HCT116 (cell line): ENCODE measurements at regions not wholly inside any gene's neighbourhood (a gene's known extent, or its start where the extent isn't known, plus 50 kb on each side); places are given as distances from the start of the nearest gene placed in this dataset.
"Not testable (repeated sequence)": the region's sequence is repeated elsewhere in the genome, so short reads cannot be mapped to it uniquely, and the experiment has no call there.

ENCODE experiments used
- ATAC-seq: fragments of 200-7000 bp; cut with Tn5 transposase; 2 replicates; pipeline ENCODE4 v1.9.1; 2020; ENCODE audit warnings: mild to moderate bottlenecking, moderate library complexity
- BruUV-seq: library from RNA; stranded (reverse); fragments of 400-500 nt; replicated peaks from 2 replicates; lab custom pipeline; 2021; lab: Mats Ljungman, UMichigan
- CTCF ChIA-PET: fragments of 300-600 bp; sonication (Branson Sonifier 250); formaldehyde crosslinking; loops from one replicate; lab custom pipeline; 2021; ENCODE audit warnings: antibody characterized with exemption; lab: Charles Lee
- POLR2A ChIA-PET: fragments of 300-600, 350-600 bp; sonication (Branson Sonifier 250); formaldehyde crosslinking; loops from one replicate; lab custom pipeline; 2021; ENCODE audit warnings: antibody characterized with exemption; lab: Charles Lee
- RAD21 ChIA-PET, 2 experiments: fragments of 300-600 bp; sonication (Branson Sonifier 250); formaldehyde crosslinking; loops; one replicate each; lab custom pipeline; 2023; ENCODE audit warnings: low total read pairs in 2 of 2; ENCODE audit not compliant: uncharacterized antibody in 2 of 2, unreplicated experiment in 2 of 2, low non-redundant PET in 1 of 2; lab: Charles Lee
- DNase-seq: peaks from one replicate; pipeline ENCODE4 v3.0.0-alpha.2; 2010; ENCODE audit warnings: low read depth, low spot score
- H2AFZ ChIP-seq: fragments of 200-600 bp; shearing (Covaris generic), sonication (generic); 2 replicates; pipeline ENCODE4 v1.6.1; 2017; ENCODE audit warnings: low read depth, mixed run types, mixed read lengths, antibody characterized with exemption, low read length; ENCODE audit not compliant: poor library complexity, severe bottlenecking
- H3K27ac ChIP-seq: 2 replicates; pipeline ENCODE4 v1.5.1; 2012; ENCODE audit warnings: low read depth, low read length
- H3K27me3 ChIP-seq: fragments of 200-600 bp; sonication (generic); 2 replicates; pipeline ENCODE4 v1.6.1; 2016; ENCODE audit warnings: mixed run types, low read length, mixed read lengths; ENCODE audit not compliant: insufficient read depth
- H3K36me3 ChIP-seq, 2 experiments: fragments of 200-500 bp in 1 of 2; fragments of 200-600 bp in 1 of 2; sonication (Bioruptor generic) in 1 of 2; sonication (generic) in 1 of 2; 2 replicates each; pipeline versions ENCODE4 v1.5.1 to v1.6.1; 2014 to 2016; ENCODE audit warnings: low read length in 2 of 2, inconsistent platforms in 1 of 2, mixed read lengths in 1 of 2, mixed run types in 1 of 2; ENCODE audit not compliant: insufficient read depth in 2 of 2, control insufficient read depth in 1 of 2
- H3K4me1 ChIP-seq, 2 experiments: fragments of 200-600 bp in 1 of 2; sonication (generic) in 1 of 2; 2 replicates each; pipeline versions ENCODE4 v1.5.1 to v1.6.1; 2012 to 2017; ENCODE audit warnings: low read length in 2 of 2, inconsistent platforms in 1 of 2, mild to moderate bottlenecking in 1 of 2, mixed read lengths in 1 of 2, mixed run types in 1 of 2, moderate library complexity in 1 of 2; ENCODE audit not compliant: insufficient read depth in 2 of 2, control insufficient read depth in 1 of 2
- H3K4me2 ChIP-seq: fragments of 200-600 bp; sonication (generic); 2 replicates; pipeline ENCODE4 v1.6.1; 2017; ENCODE audit warnings: mixed run types, low read length, mixed read lengths
- H3K4me3 ChIP-seq, 2 experiments: fragments of 200-600 bp in 1 of 2; sonication (generic) in 1 of 2; replicated peaks in 1 of 2; 2 replicates each; pipeline ENCODE4 v1.5.1; 2011 to 2016; ENCODE audit warnings: low read length in 2 of 2, control low read depth in 1 of 2, low read depth in 1 of 2, mild to moderate bottlenecking in 1 of 2, mixed read lengths in 1 of 2, mixed run types in 1 of 2
- H3K79me2 ChIP-seq: fragments of 200-600 bp; sonication (generic); 2 replicates; pipeline ENCODE4 v1.6.1; 2017; ENCODE audit warnings: mild to moderate bottlenecking, mixed run types, low read length, moderate library complexity, mixed read lengths; ENCODE audit not compliant: insufficient read depth
- H3K9ac ChIP-seq: fragments of 200-600 bp; sonication (generic); 2 replicates; pipeline ENCODE4 v1.6.1; 2016; ENCODE audit warnings: low read length, mixed read lengths
- H3K9me2 ChIP-seq: fragments of 200-600 bp; sonication (generic), shearing (Covaris generic); 2 replicates; pipeline ENCODE4 v1.6.1; 2017; ENCODE audit warnings: mixed run types, mild to moderate bottlenecking, moderate library complexity; ENCODE audit not compliant: insufficient read depth
- H3K9me3 ChIP-seq, 2 experiments: fragments of 200-500 bp in 1 of 2; fragments of 200-600 bp in 1 of 2; sonication (Bioruptor generic) in 1 of 2; sonication (generic) in 1 of 2; 2 replicates each; pipeline ENCODE4 v1.6.1; 2014 to 2017; ENCODE audit warnings: low read length in 2 of 2, mixed read lengths in 2 of 2, inconsistent platforms in 1 of 2, low read depth in 1 of 2, mild to moderate bottlenecking in 1 of 2, mixed run types in 1 of 2, moderate library complexity in 1 of 2; ENCODE audit not compliant: control insufficient read depth in 1 of 2, insufficient read depth in 1 of 2
- H4K20me1 ChIP-seq: fragments of 200-600 bp; sonication (generic), shearing (Covaris generic); 2 replicates; pipeline ENCODE4 v1.6.1; 2017; ENCODE audit warnings: mixed run types, mild to moderate bottlenecking, moderate library complexity; ENCODE audit not compliant: insufficient read depth
- EZH2phosphoT487 ChIP-seq: fragments of 200-600 bp; IDR thresholded peaks from 2 replicates; pipeline ENCODE4 v1.6.1; 2018; ENCODE audit warnings: antibody characterized with exemption, borderline replicate concordance
- intact Hi-C: fragments of 100-400 bp; cut with micrococcal nuclease; formaldehyde crosslinking; loops from 2 replicates; pipeline ENCODE4 v1.10.0; 2022
- TF ChIP-seq, protein P1 (sequence below): IDR thresholded peaks from 2 replicates; pipeline ENCODE4 v1.6.1; 2012; ENCODE audit warnings: low read depth

DNA sequence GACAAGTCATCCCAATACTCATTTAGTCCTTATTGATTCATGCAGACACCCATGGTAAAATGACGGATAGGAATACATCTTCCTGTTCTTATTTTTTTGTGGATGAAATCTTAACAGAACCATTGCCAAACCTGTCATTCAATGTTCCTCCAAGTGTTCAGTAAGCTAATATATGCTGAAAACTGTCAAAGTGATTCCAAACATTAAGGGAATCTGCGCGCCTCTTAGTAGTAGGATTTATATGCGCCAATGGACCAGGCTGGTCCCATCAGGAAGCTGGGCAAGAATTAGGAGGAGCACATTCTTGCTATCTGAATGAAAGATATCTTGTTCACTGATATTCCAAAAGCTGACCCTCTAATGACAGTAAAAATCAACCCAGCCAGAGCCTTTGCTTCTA, 168.9 kb upstream of the STMND1 start:
- intact Hi-C loops: no loop called here
- ATAC-seq (no peak), DNase-seq (no peak)
- CTCF ChIA-PET: no interaction called here
- RAD21 ChIA-PET: no interaction called here
- no peak overlapping the region for H3K9ac ChIP-seq
- no peak overlapping the region for H3K27ac ChIP-seq
- H3K9me3 ChIP-seq: no peaks in the 10 kb centered on the region
- H3K27me3 ChIP-seq: no peaks in the 10 kb centered on the region
- H3K36me3 ChIP-seq: no peaks in the 10 kb centered on the region
- no peak overlapping the region for H3K4me3 ChIP-seq
- H3K79me2 ChIP-seq: no peaks in the 10 kb centered on the region
- no peaks in the 10 kb centered on the region for H4K20me1 ChIP-seq
- TF ChIP-seq, protein P1, sequence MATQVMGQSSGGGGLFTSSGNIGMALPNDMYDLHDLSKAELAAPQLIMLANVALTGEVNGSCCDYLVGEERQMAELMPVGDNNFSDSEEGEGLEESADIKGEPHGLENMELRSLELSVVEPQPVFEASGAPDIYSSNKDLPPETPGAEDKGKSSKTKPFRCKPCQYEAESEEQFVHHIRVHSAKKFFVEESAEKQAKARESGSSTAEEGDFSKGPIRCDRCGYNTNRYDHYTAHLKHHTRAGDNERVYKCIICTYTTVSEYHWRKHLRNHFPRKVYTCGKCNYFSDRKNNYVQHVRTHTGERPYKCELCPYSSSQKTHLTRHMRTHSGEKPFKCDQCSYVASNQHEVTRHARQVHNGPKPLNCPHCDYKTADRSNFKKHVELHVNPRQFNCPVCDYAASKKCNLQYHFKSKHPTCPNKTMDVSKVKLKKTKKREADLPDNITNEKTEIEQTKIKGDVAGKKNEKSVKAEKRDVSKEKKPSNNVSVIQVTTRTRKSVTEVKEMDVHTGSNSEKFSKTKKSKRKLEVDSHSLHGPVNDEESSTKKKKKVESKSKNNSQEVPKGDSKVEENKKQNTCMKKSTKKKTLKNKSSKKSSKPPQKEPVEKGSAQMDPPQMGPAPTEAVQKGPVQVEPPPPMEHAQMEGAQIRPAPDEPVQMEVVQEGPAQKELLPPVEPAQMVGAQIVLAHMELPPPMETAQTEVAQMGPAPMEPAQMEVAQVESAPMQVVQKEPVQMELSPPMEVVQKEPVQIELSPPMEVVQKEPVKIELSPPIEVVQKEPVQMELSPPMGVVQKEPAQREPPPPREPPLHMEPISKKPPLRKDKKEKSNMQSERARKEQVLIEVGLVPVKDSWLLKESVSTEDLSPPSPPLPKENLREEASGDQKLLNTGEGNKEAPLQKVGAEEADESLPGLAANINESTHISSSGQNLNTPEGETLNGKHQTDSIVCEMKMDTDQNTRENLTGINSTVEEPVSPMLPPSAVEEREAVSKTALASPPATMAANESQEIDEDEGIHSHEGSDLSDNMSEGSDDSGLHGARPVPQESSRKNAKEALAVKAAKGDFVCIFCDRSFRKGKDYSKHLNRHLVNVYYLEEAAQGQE: no peak
- TF ChIP-seq EZH2phosphoT487: no peak
- POLR2A ChIA-PET: no interaction called here
- H3K9me2 ChIP-seq: no peaks in the 10 kb centered on the region
- H2AFZ ChIP-seq: no peak overlapping the region
- BruUV-seq: no TSS peak
- H3K4me2 ChIP-seq: no peak overlapping the region
- no peaks in the 10 kb centered on the region for H3K4me1 ChIP-seq

DNA sequence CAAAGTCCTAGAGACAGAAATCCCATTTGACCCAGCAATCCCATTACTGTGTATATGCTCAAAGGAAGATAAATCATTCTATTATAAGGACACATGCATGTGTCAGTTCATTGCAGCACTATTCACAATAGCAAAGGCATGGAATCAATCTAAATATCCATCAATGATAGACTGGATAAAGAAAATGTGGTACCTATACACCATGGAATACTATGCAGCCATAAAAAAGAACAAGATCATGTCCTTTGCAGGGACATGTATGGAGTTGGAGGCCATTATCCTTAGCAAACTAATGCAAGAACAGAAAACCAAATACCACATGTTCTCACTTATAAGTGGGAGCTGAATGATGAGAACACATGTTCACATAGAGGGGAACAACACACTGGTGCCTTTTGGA, 169.8 kb upstream of the ATXN1 start:
- CTCF ChIA-PET, H3K4me1 ChIP-seq, H3K9me2 ChIP-seq, BruUV-seq, H3K4me2 ChIP-seq, H3K4me3 ChIP-seq, intact Hi-C loops, H4K20me1 ChIP-seq, H3K27ac ChIP-seq, H3K36me3 ChIP-seq, DNase-seq, H2AFZ ChIP-seq, H3K9ac ChIP-seq, POLR2A ChIA-PET, H3K27me3 ChIP-seq, RAD21 ChIA-PET, ATAC-seq, H3K79me2 ChIP-seq, H3K9me3 ChIP-seq: not testable (repeated sequence)
